22Rv1 (cell line): ENCODE measurements at regions not wholly inside any gene's neighbourhood (a gene's known extent, or its start where the extent isn't known, plus 50 kb on each side); places are given as distances from the start of the nearest gene placed in this dataset.

Source experiments
- CTCF ChIP-seq: fragments of 450-650 bp; IDR thresholded peaks from 2 replicates; pipeline ENCODE4 v1.5.1; 2017; ENCODE audit warnings: mild to moderate bottlenecking
- ZFX ChIP-seq: fragments of 450-650 bp; IDR thresholded peaks from 2 replicates; pipeline ENCODE4 v1.6.1; 2017; ENCODE audit warnings: antibody characterized with exemption, borderline replicate concordance

GRCh38 chr3:162998205-162998604 lies 1501.6 kb downstream of the OTOL1 start:
- TF ChIP-seq CTCF: no peak
- no peak for TF ChIP-seq ZFX
